Mucosa of descending colon (tissue), 3 donors: ENCODE measurements at regions not wholly inside any gene's neighbourhood (a gene's known extent, or its start where the extent isn't known, plus 50 kb on each side); places are given as distances from the start of the nearest gene placed in this dataset.

Source experiments
- ATAC-seq: fragments of 200-7000 bp; cut with Tn5 transposase; one replicate; pipeline ENCODE4 v1.9.1; 2020; ENCODE audit warnings: mild to moderate bottlenecking, moderate library complexity
- DNase-seq, 3 donors: peaks; one replicate each; pipeline ENCODE4 v3.0.0-alpha.2; 2020
- H3K36me3 ChIP-seq: fragments of 200-600 bp; one replicate; pipeline ENCODE4 v1.8.0; 2021; ENCODE audit warnings: low read depth, mild to moderate bottlenecking
- H3K4me1 ChIP-seq: fragments of 200-600 bp; one replicate; pipeline ENCODE4 v1.8.0; 2021; ENCODE audit warnings: low read depth, mild to moderate bottlenecking
- H3K4me3 ChIP-seq: fragments of 200-600 bp; one replicate; pipeline ENCODE4 v1.8.0; 2021; ENCODE audit warnings: mild to moderate bottlenecking
- H3K9me3 ChIP-seq: fragments of 200-600 bp; one replicate; pipeline ENCODE4 v1.8.0; 2021; ENCODE audit warnings: mild to moderate bottlenecking
- intact Hi-C, 2 donors: fragments of 100-400 bp; cut with DNase I in 1 of 2; cut with micrococcal nuclease in 1 of 2; formaldehyde crosslinking; loops; one replicate each; pipeline versions ENCODE4 v1.11.0 to v1.11.1; 2022; cut with DNase I, micrococcal nuclease
- TF ChIP-seq, protein P1 (sequence below): fragments of 200-600 bp; IDR thresholded peaks from one replicate; pipeline ENCODE4 v1.8.0; 2022; ENCODE audit warnings: antibody characterized with exemption, mild to moderate bottlenecking
- donor health status: DM: no; HTN: no; CAD: no; lungs with moderate emphysema.
- donor health status: DM: no; HTN: no; CAD: no.
- donor health status: DM: no; HTN: yes; CAD: no.

DNA sequence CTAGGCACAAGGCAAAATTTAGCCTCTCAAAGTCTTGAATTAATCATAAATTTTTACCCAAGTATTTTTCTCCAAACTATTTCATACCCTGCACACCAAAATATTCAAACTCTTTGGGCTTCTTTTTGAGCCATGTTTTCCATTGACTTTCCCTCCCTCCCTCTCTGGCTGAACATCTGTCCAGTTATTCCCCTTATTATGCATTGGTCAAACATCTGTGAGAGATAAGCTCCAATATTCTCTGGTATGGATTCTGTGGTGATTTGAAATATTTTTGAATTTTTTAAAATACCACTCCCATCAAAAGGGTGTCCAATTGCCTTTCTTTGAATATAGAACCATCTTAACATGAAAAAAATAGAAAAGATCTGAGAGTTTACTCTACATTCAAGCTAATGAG, 244.2 kb downstream of the RFPL4B start:
- no peak for ATAC-seq
- TF ChIP-seq, protein P1, sequence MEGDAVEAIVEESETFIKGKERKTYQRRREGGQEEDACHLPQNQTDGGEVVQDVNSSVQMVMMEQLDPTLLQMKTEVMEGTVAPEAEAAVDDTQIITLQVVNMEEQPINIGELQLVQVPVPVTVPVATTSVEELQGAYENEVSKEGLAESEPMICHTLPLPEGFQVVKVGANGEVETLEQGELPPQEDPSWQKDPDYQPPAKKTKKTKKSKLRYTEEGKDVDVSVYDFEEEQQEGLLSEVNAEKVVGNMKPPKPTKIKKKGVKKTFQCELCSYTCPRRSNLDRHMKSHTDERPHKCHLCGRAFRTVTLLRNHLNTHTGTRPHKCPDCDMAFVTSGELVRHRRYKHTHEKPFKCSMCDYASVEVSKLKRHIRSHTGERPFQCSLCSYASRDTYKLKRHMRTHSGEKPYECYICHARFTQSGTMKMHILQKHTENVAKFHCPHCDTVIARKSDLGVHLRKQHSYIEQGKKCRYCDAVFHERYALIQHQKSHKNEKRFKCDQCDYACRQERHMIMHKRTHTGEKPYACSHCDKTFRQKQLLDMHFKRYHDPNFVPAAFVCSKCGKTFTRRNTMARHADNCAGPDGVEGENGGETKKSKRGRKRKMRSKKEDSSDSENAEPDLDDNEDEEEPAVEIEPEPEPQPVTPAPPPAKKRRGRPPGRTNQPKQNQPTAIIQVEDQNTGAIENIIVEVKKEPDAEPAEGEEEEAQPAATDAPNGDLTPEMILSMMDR: no peak

DNA sequence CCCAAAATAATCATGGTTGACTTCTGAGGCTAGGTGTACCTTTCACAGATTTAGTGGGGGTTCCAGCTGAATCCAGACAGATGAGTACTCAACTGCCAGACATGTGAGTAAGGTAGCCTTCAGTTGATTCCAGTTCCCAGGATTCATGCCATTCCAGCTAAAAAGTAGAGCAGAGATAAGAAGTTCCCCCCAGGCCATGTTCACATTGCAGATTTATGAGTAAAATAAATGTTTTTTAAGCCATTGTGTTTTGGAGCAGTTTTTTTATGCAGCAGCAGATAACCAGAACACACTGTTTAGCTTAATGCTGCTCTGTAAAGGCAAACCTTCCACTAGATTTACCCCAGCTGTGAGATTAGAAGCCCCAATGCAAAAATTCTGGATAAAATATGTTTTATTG, 245.0 kb downstream of the RFPL4B start:
- TF ChIP-seq, protein P1: no peak
- Histone ChIP-seq H3K4me1 (no peaks in the 10 kb centered on the region), H3K36me3 (no peaks in the 10 kb centered on the region), H3K4me3 (no peak overlapping the region), H3K9me3 (no peaks in the 10 kb centered on the region)
- intact Hi-C loops: no loop called here
- DNase-seq (no peak), ATAC-seq (no peak)

More for the DNA sequence above, 244.2 kb downstream of the RFPL4B start:
- intact Hi-C loops: no loop called here
- Histone ChIP-seq H3K4me3 (no peak overlapping the region), H3K9me3 (no peaks in the 10 kb centered on the region), H3K4me1 (no peaks in the 10 kb centered on the region), H3K36me3 (no peaks in the 10 kb centered on the region)
- no peak for DNase-seq

DNA sequence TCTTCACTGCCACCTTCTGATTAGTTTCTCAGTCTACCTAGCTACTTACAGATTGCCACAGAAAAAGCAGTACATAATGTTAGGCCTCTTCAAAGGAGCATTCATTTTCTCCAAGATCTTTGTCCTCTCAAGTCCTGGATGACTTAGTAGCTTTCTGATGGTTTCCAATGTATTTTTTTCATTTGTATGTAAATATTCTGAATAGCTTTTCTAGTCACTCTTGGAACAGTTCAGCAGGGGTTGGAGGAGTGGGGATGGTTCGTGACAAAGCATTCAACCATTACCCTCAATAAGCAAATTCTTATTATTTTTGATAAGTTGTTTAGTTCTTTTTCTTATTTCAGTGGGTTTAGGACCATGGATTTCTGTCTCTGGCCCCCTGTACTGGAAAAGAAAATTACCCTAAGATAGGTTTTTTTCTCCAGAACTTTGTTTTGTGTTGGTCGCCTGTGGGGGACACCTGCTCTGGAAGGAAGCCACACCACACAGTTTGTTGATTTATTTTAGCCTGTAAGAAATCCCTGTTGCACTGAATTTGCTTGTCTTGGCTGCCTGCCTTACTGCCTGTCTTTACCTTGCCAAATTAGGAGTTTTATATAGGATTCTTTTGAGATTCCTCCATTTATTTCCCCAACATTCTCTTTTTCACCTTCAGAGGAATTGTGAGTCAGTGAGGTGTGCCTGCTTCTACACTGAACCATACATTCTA, 247.9 kb downstream of the RFPL4B start:
- Histone ChIP-seq H3K4me1 (no peaks in the 10 kb centered on the region), H3K9me3 (no peaks in the 10 kb centered on the region), H3K36me3 (no peaks in the 10 kb centered on the region), H3K4me3 (no peak overlapping the region)
- ATAC-seq (no peak), DNase-seq (no peak)
- intact Hi-C loops: no loop called here
- TF ChIP-seq, protein P1: no peak

DNA sequence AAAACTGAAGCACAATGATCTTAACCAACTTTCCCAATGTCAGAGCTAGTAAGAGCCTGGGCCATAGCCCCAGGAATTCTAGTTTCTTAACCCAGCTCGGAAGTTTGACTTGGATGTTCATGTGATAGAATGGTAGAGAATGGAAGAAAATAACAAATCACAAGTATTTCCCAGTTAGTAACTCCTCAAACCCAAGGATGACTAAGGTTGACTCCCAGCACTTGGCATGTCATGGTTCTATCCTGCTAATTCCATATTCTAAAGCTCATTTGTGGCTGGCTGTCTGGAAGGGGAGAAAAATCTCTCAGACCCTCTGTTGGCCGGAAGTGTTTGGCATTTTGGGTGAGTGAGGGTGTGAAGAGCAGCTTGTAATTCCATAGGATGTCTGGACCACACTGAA, 248.7 kb downstream of the RFPL4B start:
- intact Hi-C loops: no loop called here
- TF ChIP-seq, protein P1: no peak
- no peak for ATAC-seq
- no peak for DNase-seq
- Histone ChIP-seq H3K9me3 (no peaks in the 10 kb centered on the region), H3K36me3 (no peaks in the 10 kb centered on the region), H3K4me1 (no peaks in the 10 kb centered on the region), H3K4me3 (no peak overlapping the region)

DNA sequence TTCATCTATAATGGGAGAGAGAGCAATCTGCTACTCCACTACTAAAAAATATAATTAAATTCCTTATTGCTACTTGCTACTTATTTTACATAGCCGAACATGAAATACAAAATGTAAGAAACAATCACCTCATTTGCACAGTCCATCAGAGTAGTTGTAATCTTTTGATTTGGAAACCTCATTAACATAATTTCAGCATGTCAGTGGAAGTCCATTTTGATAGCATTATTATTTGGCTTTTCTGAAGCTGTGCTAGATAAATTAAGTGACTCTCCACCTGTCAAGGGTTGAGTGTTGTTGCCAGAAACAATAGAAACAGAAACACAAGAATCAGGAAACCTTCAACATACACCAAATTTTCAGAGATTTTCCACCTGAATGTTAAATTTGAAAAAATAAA, 250.0 kb downstream of the RFPL4B start:
- intact Hi-C loops: no loop called here
- Histone ChIP-seq H3K4me1 (no peaks in the 10 kb centered on the region), H3K9me3 (no peaks in the 10 kb centered on the region), H3K36me3 (no peaks in the 10 kb centered on the region), H3K4me3 (no peak overlapping the region)
- ATAC-seq (no peak), DNase-seq (no peak)
- TF ChIP-seq, protein P1: no peak

DNA sequence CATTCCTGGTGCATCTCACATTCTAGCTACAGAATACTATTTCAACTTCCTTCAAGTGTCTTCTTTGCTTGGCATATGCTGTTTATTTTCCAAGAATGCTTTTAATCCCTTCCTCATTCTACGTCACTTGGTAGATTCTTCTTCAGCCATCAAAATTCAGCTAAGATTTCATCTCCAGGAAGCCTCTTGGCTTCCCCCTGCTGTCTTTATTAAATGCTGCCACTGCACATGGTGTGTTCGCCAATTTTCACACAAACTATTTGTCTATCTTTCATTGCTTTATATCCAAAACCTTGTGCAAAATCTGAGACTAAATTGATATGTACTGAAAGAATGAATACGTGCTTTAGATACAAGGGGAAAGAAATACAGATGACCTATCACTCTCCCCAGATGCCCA, 253.0 kb downstream of the RFPL4B start:
- no peak for ATAC-seq
- Histone ChIP-seq H3K36me3 (no peaks in the 10 kb centered on the region), H3K4me3 (no peak overlapping the region), H3K4me1 (no peaks in the 10 kb centered on the region), H3K9me3 (no peaks in the 10 kb centered on the region)
- TF ChIP-seq, protein P1: no peak
- intact Hi-C loops: no loop called here
- no peak for DNase-seq
